Muscle layer of duodenum (tissue), 2 donors: ENCODE measurements at regions not wholly inside any gene's neighbourhood (a gene's known extent, or its start where the extent isn't known, plus 50 kb on each side); places are given as distances from the start of the nearest gene placed in this dataset.

ENCODE experiments used
- H3K27ac ChIP-seq: one replicate; pipeline ENCODE4 v1.7.0; 2013; ENCODE audit warnings: mild to moderate bottlenecking, low read length
- H3K27me3 ChIP-seq: one replicate; pipeline ENCODE4 v1.7.0; 2013; ENCODE audit warnings: low read depth, mild to moderate bottlenecking, control low read depth, low read length
- H3K36me3 ChIP-seq, 2 donors: one replicate each; pipeline ENCODE4 v1.7.0; 2013; ENCODE audit warnings: low read length in 2 of 2, control low read depth in 1 of 2, mild to moderate bottlenecking in 1 of 2; ENCODE audit not compliant: insufficient read depth in 2 of 2, control insufficient read depth in 1 of 2
- H3K4me1 ChIP-seq, 2 donors: one replicate each; pipeline ENCODE4 v1.7.0; 2013; ENCODE audit warnings: low read length in 2 of 2, mild to moderate bottlenecking in 2 of 2, control low read depth in 1 of 2, moderate library complexity in 1 of 2; ENCODE audit not compliant: insufficient read depth in 2 of 2, control insufficient read depth in 1 of 2
- H3K4me3 ChIP-seq, 2 donors: one replicate each; pipeline ENCODE4 v1.7.0; 2013; ENCODE audit warnings: low read length in 2 of 2, low read depth in 1 of 2, mild to moderate bottlenecking in 1 of 2
- H3K9me3 ChIP-seq, 2 donors: one replicate each; pipeline ENCODE4 v1.7.0; 2013; ENCODE audit warnings: low read length in 2 of 2, control low read depth in 1 of 2, mild to moderate bottlenecking in 1 of 2; ENCODE audit not compliant: control insufficient read depth in 1 of 2
- donor health status: healthy.

- Histone ChIP-seq H3K27me3 (no peaks in the 10 kb centered on the region), H3K27ac (no peak overlapping the region), H3K9me3 (no peaks in the 10 kb centered on the region), H3K36me3 (no peaks in the 10 kb centered on the region), H3K4me3 (no peak overlapping the region), H3K4me1 (no peaks in the 10 kb centered on the region)
These were observed 164.9 kb upstream of the PAPPA start for GRCh38 chr9:115988701-115989100.

DNA sequence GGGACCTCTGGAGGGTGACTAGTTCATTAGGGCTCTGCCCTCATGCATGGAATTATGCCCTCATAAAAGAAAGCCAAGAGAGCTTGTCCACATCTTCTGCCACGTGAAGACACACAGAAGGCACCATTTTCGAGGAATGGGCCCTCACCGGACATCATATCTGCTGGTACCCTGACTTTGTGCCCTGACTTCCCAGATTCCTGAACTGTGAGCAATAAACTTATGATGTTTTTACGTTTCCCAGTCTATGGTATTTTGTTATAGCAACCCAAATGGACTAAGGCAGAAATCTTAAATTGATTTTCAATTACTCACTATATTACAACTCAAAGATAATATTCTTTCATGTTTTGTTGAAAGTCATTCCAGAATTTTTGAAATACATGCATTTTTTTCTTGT, 163.8 kb upstream of the PAPPA start:
- no peaks in the 10 kb centered on the region for H3K9me3 ChIP-seq
- no peaks in the 10 kb centered on the region for H3K36me3 ChIP-seq
- no peaks in the 10 kb centered on the region for H3K27me3 ChIP-seq
- no peak overlapping the region for H3K4me3 ChIP-seq
- H3K4me1 ChIP-seq, result no peaks in the 10 kb centered on the region
- H3K27ac ChIP-seq, result no peak overlapping the region

DNA sequence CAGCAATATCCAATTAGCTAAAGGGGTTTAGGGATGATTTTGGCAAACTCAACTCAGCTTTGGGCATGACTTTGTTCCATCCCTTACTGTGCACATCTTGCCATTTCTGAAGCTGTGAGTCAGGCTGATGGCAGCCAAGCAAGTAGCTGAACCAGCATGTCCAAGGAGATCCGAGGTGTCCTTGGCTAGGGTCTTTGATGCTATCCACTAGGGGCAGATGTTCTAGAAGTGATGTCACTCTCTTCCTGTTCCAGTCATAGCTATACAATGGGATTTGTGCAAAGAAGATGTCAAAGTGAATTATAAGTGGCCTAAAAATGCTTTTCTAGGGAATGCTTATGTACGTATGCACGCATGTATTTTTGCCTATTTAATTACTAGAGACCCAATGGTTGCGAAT, 160.8 kb upstream of the PAPPA start:
- no peaks in the 10 kb centered on the region for H3K9me3 ChIP-seq
- no peaks in the 10 kb centered on the region for H3K36me3 ChIP-seq
- H3K27me3 ChIP-seq, result no peaks in the 10 kb centered on the region
- H3K4me3 ChIP-seq, result no peak overlapping the region
- H3K4me1 ChIP-seq, result no peaks in the 10 kb centered on the region
- no peak overlapping the region for H3K27ac ChIP-seq

DNA sequence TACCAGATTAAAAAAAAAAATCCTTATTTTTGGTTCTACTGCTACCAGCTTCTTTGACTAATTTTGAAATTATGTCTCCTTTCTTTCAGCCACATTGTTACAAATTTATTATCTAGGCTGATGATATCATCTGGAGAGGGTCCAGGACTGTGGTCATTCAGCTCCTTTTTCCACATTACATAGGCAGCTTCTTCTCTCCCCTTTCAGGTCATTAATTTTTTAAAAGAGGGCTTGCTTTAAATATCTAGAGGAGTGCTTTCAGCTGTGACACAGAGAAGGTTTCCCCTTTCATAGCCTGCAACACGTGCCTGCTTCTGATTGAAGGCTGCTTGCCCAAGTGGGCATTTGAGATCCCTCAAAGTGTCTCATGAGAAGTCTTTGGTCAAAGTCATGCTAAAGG, 155.7 kb upstream of the PAPPA start:
- no peaks in the 10 kb centered on the region for H3K36me3 ChIP-seq
- no peak overlapping the region for H3K27ac ChIP-seq
- no peaks in the 10 kb centered on the region for H3K9me3 ChIP-seq
- H3K4me3 ChIP-seq, result no peak overlapping the region
- no peaks in the 10 kb centered on the region for H3K27me3 ChIP-seq
- H3K4me1 ChIP-seq, result no peaks in the 10 kb centered on the region

DNA sequence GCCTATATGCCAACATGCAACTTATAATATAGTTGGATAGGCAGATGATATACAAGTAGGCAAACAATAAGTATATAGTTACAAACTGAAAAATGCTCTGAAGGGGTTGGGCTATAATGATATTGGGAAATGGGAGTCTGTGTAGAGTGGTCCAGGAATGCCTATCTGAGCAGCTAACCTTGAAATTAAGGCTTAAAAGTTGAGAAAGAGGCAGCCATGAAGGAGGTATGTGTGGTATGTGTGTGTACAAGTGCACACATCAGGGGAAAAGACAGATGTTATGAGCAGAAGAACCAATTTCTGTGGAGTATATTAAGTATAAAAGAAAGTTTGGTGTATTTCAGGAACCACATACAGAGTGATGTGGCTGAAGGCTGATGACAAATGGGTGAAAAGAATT, 154.9 kb upstream of the PAPPA start:
- H3K27ac ChIP-seq, result no peak overlapping the region
- no peak overlapping the region for H3K4me3 ChIP-seq
- no peaks in the 10 kb centered on the region for H3K9me3 ChIP-seq
- no peaks in the 10 kb centered on the region for H3K4me1 ChIP-seq
- H3K36me3 ChIP-seq, result no peaks in the 10 kb centered on the region
- no peaks in the 10 kb centered on the region for H3K27me3 ChIP-seq

- Histone ChIP-seq H3K27ac (no peak overlapping the region), H3K4me3 (no peak overlapping the region), H3K36me3 (no peaks in the 10 kb centered on the region), H3K9me3 (no peaks in the 10 kb centered on the region), H3K27me3 (no peaks in the 10 kb centered on the region), H3K4me1 (no peaks in the 10 kb centered on the region)
These were observed 154.1 kb upstream of the PAPPA start for GRCh38 chr9:115999498-115999897.

- Histone ChIP-seq H3K27ac (no peak overlapping the region), H3K9me3 (no peaks in the 10 kb centered on the region), H3K36me3 (no peaks in the 10 kb centered on the region), H3K27me3 (no peaks in the 10 kb centered on the region), H3K4me1 (no peaks in the 10 kb centered on the region), H3K4me3 (no peak overlapping the region)
These were observed 152.8 kb upstream of the PAPPA start for GRCh38 chr9:116000748-116001329.

GRCh38 chr9:116002181-116002580, 151.4 kb upstream of the PAPPA start:
- H3K9me3 ChIP-seq, result no peaks in the 10 kb centered on the region
- no peaks in the 10 kb centered on the region for H3K27me3 ChIP-seq
- no peak overlapping the region for H3K4me3 ChIP-seq
- H3K36me3 ChIP-seq, result no peaks in the 10 kb centered on the region
- no peak overlapping the region for H3K27ac ChIP-seq
- no peaks in the 10 kb centered on the region for H3K4me1 ChIP-seq

GRCh38 chr9:116002624-116003023, 151.0 kb upstream of the PAPPA start:
- H3K9me3 ChIP-seq, result no peaks in the 10 kb centered on the region
- no peaks in the 10 kb centered on the region for H3K36me3 ChIP-seq
- no peak overlapping the region for H3K27ac ChIP-seq
- H3K4me1 ChIP-seq, result no peaks in the 10 kb centered on the region
- no peaks in the 10 kb centered on the region for H3K27me3 ChIP-seq
- H3K4me3 ChIP-seq, result no peak overlapping the region

GRCh38 chr9:116003397-116003796, 150.2 kb upstream of the PAPPA start:
- Histone ChIP-seq H3K9me3 (no peaks in the 10 kb centered on the region), H3K4me3 (no peak overlapping the region), H3K27ac (no peak overlapping the region), H3K27me3 (no peaks in the 10 kb centered on the region), H3K4me1 (no peaks in the 10 kb centered on the region), H3K36me3 (no peaks in the 10 kb centered on the region)

GRCh38 chr9:116005205-116005604, 148.4 kb upstream of the PAPPA start:
- no peaks in the 10 kb centered on the region for H3K27me3 ChIP-seq
- H3K4me1 ChIP-seq, result no peaks in the 10 kb centered on the region
- H3K27ac ChIP-seq, result no peak overlapping the region
- H3K36me3 ChIP-seq, result no peaks in the 10 kb centered on the region
- no peak overlapping the region for H3K4me3 ChIP-seq
- H3K9me3 ChIP-seq, result no peaks in the 10 kb centered on the region

DNA sequence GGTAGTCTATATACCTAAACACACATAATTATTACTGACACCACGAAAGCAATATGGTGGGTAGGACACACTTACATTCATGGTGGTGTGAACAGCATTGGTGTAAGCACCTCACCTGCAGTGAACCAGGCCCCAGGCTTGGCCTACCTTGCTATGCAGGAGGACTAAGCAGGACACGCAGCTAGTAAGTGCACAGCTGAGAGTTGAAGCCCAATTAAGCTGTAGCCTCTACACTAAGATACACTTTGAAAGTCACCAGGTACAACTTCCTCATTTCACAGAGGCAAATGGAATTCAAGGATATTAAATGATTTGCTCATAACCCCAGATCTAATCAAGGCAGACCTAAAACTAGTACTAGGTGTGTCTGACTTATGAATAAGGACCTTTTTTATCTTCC, 145.8 kb upstream of the PAPPA start:
- H3K4me1 ChIP-seq, result no peaks in the 10 kb centered on the region
- no peaks in the 10 kb centered on the region for H3K36me3 ChIP-seq
- H3K27ac ChIP-seq, result no peak overlapping the region
- H3K9me3 ChIP-seq, result no peaks in the 10 kb centered on the region
- H3K4me3 ChIP-seq, result no peak overlapping the region
- H3K27me3 ChIP-seq, result no peaks in the 10 kb centered on the region
